Aorta (tissue), 5 donors: ENCODE measurements at regions not wholly inside any gene's neighbourhood (a gene's known extent, or its start where the extent isn't known, plus 50 kb on each side); places are given as distances from the start of the nearest gene placed in this dataset.

Experiments
- ATAC-seq: fragments of 200-7000 bp; cut with Tn5 transposase; one replicate; pipeline ENCODE4 v1.9.1; 2022; ENCODE audit warnings: moderate library complexity; ENCODE audit not compliant: low FRiP score
- DNase-seq, 2 donors: peaks; one replicate each; pipeline ENCODE4 v3.0.0-alpha.2; 2020
- H3K27ac ChIP-seq, 2 donors: one replicate each; pipeline ENCODE4 v1.5.1; 2013; ENCODE audit warnings: low read length in 2 of 2, mild to moderate bottlenecking in 2 of 2, moderate library complexity in 2 of 2, control low read depth in 1 of 2, inconsistent platforms in 1 of 2, low read depth in 1 of 2
- H3K27me3 ChIP-seq, 2 donors: one replicate each; pipeline ENCODE4 v1.6.1; 2013; ENCODE audit warnings: control low read depth in 1 of 2, low read length in 1 of 2, mild to moderate bottlenecking in 1 of 2, moderate library complexity in 1 of 2; ENCODE audit not compliant: insufficient read depth in 2 of 2, control insufficient read depth in 1 of 2
- H3K36me3 ChIP-seq, 2 donors: one replicate each; pipeline ENCODE4 v1.6.1; 2013; ENCODE audit warnings: control low read depth in 1 of 2, low read length in 1 of 2, mild to moderate bottlenecking in 1 of 2; ENCODE audit not compliant: insufficient read depth in 2 of 2, control insufficient read depth in 1 of 2
- H3K4me1 ChIP-seq, 2 donors: one replicate each; pipeline ENCODE4 v1.6.1; 2013; ENCODE audit warnings: low read length in 2 of 2, control low read depth in 1 of 2, mild to moderate bottlenecking in 1 of 2, moderate library complexity in 1 of 2; ENCODE audit not compliant: insufficient read depth in 2 of 2, control insufficient read depth in 1 of 2
- H3K4me3 ChIP-seq, 2 donors: one replicate each; pipeline ENCODE4 v1.5.1; 2013; ENCODE audit warnings: low read length in 2 of 2, control low read depth in 1 of 2, mild to moderate bottlenecking in 1 of 2
- H3K9me3 ChIP-seq: one replicate; pipeline ENCODE4 v1.6.1; 2013; ENCODE audit warnings: mild to moderate bottlenecking, low read length; ENCODE audit not compliant: control insufficient read depth
- WGBS, 2 donors: extraction: QIAGEN DNeasy Blood & Tissue Kit; methylation state at CpG; one replicate each; pipeline ENCODE4 v1.1.7; 2013; 5-methylcytosine and 5-hydroxymethylcytosine counted together
- intact Hi-C, 2 donors: fragments of 100-400 bp; cut with DNase I; formaldehyde crosslinking; loops; one replicate each; pipeline versions ENCODE4 v1.14.2 to v1.15.0; 2022
- donor health status: healthy with polysubstance abuse.
- donor health status: Bipolar disorder and iron deficiency.
- donor health status: DM: no; HTN: no; CAD: no.
- donor health status: DM: no; HTN: no; CAD: no.
- donor health status: DM: yes; HTN: yes; CAD: no.

DNA sequence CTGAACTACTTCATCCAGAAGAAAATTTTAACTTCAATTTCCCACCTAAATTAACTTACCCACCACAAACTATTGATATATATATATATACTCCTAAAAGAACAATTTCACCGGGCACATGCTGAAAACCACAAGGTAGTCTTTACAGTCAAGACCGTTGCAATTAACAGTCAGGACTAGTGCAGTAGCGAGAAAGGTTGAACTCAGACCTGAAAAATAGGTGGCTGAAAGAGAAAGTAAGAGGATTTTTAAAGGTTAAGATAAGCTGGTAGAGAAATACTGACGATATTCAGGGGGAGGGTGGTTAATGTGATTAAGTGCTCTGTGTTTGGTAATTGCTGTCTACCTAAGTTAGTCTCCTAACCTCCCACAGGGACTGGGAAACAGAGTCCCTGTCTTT, 1153.5 kb upstream of the TMPRSS15 start:
- H3K4me1 ChIP-seq, result no peaks in the 10 kb centered on the region
- ATAC-seq, result no peak
- no peak for DNase-seq
- H3K36me3 ChIP-seq, result no peaks in the 10 kb centered on the region
- WGBS, 2 donors, result 83 to 89% methylated on average over 4 of the region's 4 CpGs
- no peaks in the 10 kb centered on the region for H3K9me3 ChIP-seq
- no peak overlapping the region for H3K27ac ChIP-seq
- no peak overlapping the region for H3K4me3 ChIP-seq
- intact Hi-C loops, result no loop called here
- H3K27me3 ChIP-seq, result no peaks in the 10 kb centered on the region

DNA sequence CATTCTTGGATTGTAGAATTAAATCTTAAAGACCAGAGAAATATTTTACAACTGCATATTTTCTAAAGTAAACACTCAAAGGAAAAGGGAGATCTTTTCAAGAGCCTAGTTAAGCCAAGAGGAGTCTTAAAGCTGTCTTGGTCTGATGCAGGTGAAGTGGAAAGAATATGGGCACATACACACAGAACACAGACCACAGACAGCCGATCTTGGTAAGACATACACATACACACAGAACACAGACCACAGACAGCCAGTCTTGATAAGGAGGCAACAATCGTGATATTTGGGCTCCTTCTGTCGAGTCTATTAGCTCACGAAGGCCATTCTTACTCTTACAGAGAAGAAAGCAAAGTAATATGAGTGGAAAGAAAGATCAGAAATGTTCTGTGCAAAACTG, 1153.9 kb upstream of the TMPRSS15 start:
- Histone ChIP-seq H3K27me3 (no peaks in the 10 kb centered on the region), H3K4me1 (no peaks in the 10 kb centered on the region), H3K36me3 (no peaks in the 10 kb centered on the region), H3K27ac (no peak overlapping the region), H3K4me3 (no peak overlapping the region), H3K9me3 (no peaks in the 10 kb centered on the region)
- 86 to 91% methylated on average over 4 of the region's 4 CpGs for WGBS, 2 donors
- intact Hi-C loops, result no loop called here
- DNase-seq (no peak), ATAC-seq (no peak)

DNA sequence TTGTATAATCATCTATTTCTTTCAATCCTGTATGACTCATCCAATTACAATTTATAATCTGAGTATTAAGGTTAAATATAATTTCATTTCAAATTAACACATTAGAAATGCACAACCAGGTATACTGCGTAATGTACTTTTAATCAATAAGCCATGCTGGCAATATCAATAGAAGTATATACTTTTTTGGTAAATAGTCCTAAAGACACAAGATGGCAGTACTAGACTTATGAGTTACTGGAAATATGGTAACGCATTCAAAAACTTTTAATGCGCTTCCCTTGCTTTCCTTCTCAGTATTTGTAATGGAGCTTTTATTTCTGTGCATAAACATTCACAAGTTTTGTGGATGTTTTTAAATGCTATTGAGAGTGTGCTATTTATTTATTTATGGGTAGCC, 1162.0 kb upstream of the TMPRSS15 start:
- 95 to 96% methylated on average over 3 of the region's 3 CpGs for WGBS, 2 donors

DNA sequence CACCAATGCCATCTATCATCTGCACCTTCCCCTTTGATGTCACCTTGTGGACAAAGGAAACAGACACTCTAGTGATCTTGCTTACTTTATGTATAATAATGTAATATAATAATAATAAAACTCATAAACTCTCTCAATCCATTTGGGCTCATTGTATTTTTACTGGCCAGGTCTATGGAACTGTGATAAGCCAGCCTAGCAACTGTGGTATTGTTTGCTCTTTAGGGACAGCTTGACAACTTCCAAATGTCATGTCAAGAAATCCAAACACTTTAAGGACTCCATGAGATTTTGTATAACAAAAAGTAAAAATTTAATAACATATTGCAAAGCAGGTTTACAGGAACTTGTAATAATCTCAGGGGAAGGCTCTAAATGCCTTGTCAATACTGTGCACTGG, 1163.4 kb upstream of the TMPRSS15 start:
- Histone ChIP-seq H3K4me1 (no peaks in the 10 kb centered on the region), H3K4me3 (no peak overlapping the region), H3K9me3 (peaks cover 2% of the 10 kb centered on the region), H3K27ac (no peak overlapping the region), H3K27me3 (no peaks in the 10 kb centered on the region), H3K36me3 (no peaks in the 10 kb centered on the region)
- DNase-seq (no peak), ATAC-seq (no peak)
- intact Hi-C loops, result no loop called here

More for the DNA sequence above, 1162.0 kb upstream of the TMPRSS15 start:
- ATAC-seq, result no peak
- DNase-seq, result no peak
- Histone ChIP-seq H3K27ac (no peak overlapping the region), H3K4me1 (no peaks in the 10 kb centered on the region), H3K4me3 (no peak overlapping the region), H3K9me3 (peaks cover 2% of the 10 kb centered on the region), H3K27me3 (no peaks in the 10 kb centered on the region), H3K36me3 (no peaks in the 10 kb centered on the region)
- intact Hi-C loops, result no loop called here

DNA sequence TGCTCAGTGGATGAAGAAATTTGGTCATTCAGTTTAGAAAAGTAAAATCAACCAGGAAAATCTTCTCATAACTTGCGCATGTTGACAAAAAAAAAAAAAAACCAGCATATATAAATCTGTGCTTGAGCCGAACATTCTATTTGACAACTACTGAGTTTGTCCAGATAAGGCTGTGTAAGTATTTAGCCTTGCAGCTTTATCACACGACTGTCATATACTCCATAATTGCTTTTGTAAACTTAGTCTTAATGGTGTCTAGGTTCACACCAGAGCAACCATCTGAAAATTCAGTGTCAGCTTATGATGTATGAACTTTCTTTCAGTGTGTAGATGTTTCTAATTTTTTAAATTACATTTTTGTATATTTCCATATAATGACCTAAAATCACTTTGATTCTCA, 1173.8 kb upstream of the TMPRSS15 start:
- no peak overlapping the region for H3K4me3 ChIP-seq
- DNase-seq, result no peak
- H3K36me3 ChIP-seq, result no peaks in the 10 kb centered on the region
- no peak overlapping the region for H3K27ac ChIP-seq
- no peaks in the 10 kb centered on the region for H3K27me3 ChIP-seq
- no peaks in the 10 kb centered on the region for H3K9me3 ChIP-seq
- no peak for ATAC-seq
- intact Hi-C loops, result no loop called here
- H3K4me1 ChIP-seq, result no peaks in the 10 kb centered on the region
- 37 to 40% methylated on average over 3 of the region's 3 CpGs for WGBS, 2 donors

DNA sequence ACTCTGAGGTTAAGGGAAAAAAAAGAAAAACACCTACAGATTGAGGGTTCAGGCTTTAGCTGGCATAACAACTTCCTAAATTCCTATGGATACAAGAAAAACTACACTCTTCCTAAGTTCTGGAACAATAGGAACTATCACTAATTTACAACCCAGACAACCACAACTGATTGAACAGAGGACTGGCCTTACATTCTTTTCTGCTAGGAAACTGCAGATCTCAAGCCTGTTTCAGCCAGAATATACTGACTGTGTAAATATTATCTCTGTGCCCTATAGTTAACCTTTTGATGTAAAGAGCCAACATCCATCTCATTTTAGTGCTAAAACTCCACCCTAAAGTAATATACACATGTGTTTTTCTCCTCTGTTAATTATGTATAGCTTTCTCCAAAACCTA, 1186.5 kb upstream of the TMPRSS15 start:
- Histone ChIP-seq H3K27ac (no peak overlapping the region), H3K36me3 (no peaks in the 10 kb centered on the region), H3K9me3 (no peaks in the 10 kb centered on the region), H3K4me3 (no peak overlapping the region), H3K4me1 (no peaks in the 10 kb centered on the region), H3K27me3 (no peaks in the 10 kb centered on the region)
- DNase-seq (no peak), ATAC-seq (no peak)
- intact Hi-C loops, result no loop called here

DNA sequence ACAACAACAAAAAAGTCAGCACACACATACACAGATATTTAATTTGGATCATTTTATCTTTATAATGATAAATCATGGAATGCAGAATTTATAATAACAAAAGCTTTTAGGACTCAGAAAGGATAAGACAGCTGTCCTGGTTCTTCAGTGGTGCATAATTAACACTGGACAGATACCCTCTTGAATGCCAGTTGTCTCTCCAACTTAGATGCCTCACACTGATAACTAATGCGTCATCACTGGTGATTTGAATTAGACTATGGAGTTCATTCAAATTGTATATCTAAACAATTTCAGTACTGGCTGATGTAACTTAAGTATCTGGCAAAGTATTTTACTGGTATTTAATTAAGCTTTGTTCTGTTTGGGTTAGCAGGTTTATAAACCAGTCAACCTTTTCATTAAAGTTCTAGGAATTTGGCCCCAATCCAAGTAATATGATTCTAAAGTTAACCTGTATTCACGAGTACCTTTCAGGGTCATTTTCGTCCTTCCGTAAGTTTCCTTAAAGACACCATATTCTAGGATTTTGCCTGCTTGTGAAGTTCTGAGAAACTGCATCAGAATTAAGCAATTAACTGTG, 1199.5 kb upstream of the TMPRSS15 start:
- ATAC-seq, result no peak
- H3K27ac ChIP-seq, result no peak overlapping the region
- WGBS, 2 donors, result 78 to 86% methylated on average over 4 of the region's 4 CpGs
- intact Hi-C loops, result no loop called here
- H3K36me3 ChIP-seq, result no peaks in the 10 kb centered on the region
- peaks cover 1% of the 10 kb centered on the region for H3K9me3 ChIP-seq
- no peak overlapping the region for H3K4me3 ChIP-seq
- DNase-seq, result no peak
- no peaks in the 10 kb centered on the region for H3K4me1 ChIP-seq
- H3K27me3 ChIP-seq, result no peaks in the 10 kb centered on the region

DNA sequence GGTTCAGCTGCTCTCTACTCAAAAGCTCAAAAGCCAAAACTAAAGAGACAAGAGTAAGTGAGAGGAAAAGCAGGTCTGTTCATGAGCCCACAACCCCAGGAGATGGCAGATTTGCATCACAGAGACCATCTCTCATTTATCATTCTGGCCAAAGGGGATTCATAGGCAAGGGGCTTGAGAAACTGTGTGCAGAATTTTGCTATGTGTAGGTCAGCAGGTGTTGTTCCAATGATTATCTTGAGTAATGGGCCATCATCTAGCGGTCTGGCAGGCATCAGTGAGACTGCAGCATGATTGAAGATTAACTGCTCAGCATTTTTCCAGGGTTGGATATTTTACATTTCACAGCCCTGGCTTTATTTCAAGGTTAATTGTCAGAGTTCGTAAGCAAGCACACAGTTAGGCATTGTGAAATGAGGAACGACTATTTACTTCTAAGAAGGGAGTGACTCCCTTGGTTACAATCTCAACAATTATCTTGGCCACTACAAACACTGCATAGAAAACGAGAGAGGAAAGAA, 1204.6 kb upstream of the TMPRSS15 start:
- DNase-seq, result no peak
- no peak overlapping the region for H3K27ac ChIP-seq

DNA sequence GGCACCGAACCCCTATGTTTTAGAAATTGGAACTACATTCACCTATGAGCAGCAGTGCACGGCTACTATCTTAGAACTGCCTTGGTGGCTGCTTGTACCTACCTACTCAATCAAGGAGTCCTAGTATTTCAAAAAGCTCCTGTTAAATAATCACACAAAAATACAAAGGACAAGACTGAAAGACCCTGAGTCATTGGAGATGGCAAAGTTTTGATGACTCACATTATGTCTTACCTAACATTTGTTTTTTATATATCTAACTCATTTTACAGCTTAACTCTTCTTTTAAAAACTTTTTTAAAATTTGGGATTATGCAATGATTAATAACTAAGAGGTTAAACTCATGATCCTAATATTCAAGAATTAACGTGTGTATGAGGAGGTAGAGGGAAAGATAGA, 1206.0 kb upstream of the TMPRSS15 start:
- Histone ChIP-seq H3K27me3 (peaks cover 0 to 2% of the 10 kb centered on the region in 2 donors), H3K4me1 (no peaks in the 10 kb centered on the region), H3K9me3 (peaks cover 2% of the 10 kb centered on the region), H3K27ac (no peak overlapping the region), H3K36me3 (no peaks in the 10 kb centered on the region), H3K4me3 (no peak overlapping the region)
- intact Hi-C loops, result no loop called here
- ATAC-seq, result no peak
- no peak for DNase-seq
- 80 to 84% methylated on average over 3 of the region's 3 CpGs for WGBS, 2 donors

More for the DNA sequence above, 1204.6 kb upstream of the TMPRSS15 start:
- intact Hi-C loops, result no loop called here
- 17 to 25% methylated on average over 4 of the region's 4 CpGs for WGBS, 2 donors
- Histone ChIP-seq H3K36me3 (no peaks in the 10 kb centered on the region), H3K27me3 (peaks cover 0 to 2% of the 10 kb centered on the region in 2 donors), H3K9me3 (no peaks in the 10 kb centered on the region), H3K4me1 (no peaks in the 10 kb centered on the region), H3K4me3 (no peak overlapping the region)
- ATAC-seq, result no peak
